ENCODE measurements at regions not wholly inside any gene's neighbourhood (a gene's known extent, or its start where the extent isn't known, plus 50 kb on each side); places are given as distances from the start of the nearest gene placed in this dataset.
A peak's percentile ranks its signal among the peaks of the same experiment; 100 is the strongest.
"Not testable (repeated sequence)": the region's sequence is repeated elsewhere in the genome, so short reads cannot be mapped to it uniquely, and the experiment has no call there.

- no peak for DNase-seq (ENCODE audit: low read depth in 2 of 3, low spot score in 2 of 3)
These were observed 122.2 kb upstream of the SP4 start for GRCh38 chr7:21305455-21306235.

GRCh38 chr7:21314954-21315353 is 112.9 kb upstream of the SP4 start:
- DNase-seq (ENCODE audit: low read depth in 2 of 3, low spot score in 2 of 3) = no peak

- DNase-seq (ENCODE audit: low read depth in 2 of 3, low spot score in 2 of 3) = no peak
These were observed 109.6 kb upstream of the SP4 start for GRCh38 chr7:21317966-21318915.

- no peak for DNase-seq (ENCODE audit: low read depth in 2 of 3, low spot score in 2 of 3)
These were observed 109.0 kb upstream of the SP4 start for GRCh38 chr7:21318916-21319270.

GRCh38 chr7:21326241-21326640 is 101.6 kb upstream of the SP4 start:
- no peak for DNase-seq (ENCODE audit: low read depth in 2 of 3, low spot score in 2 of 3)

GRCh38 chr7:21326921-21327320 is 101.0 kb upstream of the SP4 start:
- no peak for DNase-seq (ENCODE audit: low read depth in 2 of 3, low spot score in 2 of 3)

- no peak for DNase-seq (ENCODE audit: low read depth in 2 of 3, low spot score in 2 of 3)
These were observed 100.2 kb upstream of the SP4 start for GRCh38 chr7:21327422-21328409.

GRCh38 chr7:21330462-21331178 is 97.3 kb upstream of the SP4 start:
- DNase-seq (ENCODE audit: low read depth in 2 of 3, low spot score in 2 of 3) = no peak

GRCh38 chr7:21334906-21335305 is 93.0 kb upstream of the SP4 start:
- DNase-seq (ENCODE audit: low read depth in 2 of 3, low spot score in 2 of 3) = no peak

- DNase-seq (ENCODE audit: low read depth in 2 of 3, low spot score in 2 of 3) = no peak
These were observed 91.1 kb upstream of the SP4 start for GRCh38 chr7:21336743-21337142.

- DNase-seq (ENCODE audit: low read depth in 2 of 3, low spot score in 2 of 3) = peak in 2 of 3 experiments; percentile 26
These were observed 89.1 kb upstream of the SP4 start for GRCh38 chr7:21338728-21339164.

GRCh38 chr7:21344900-21345299 is 83.0 kb upstream of the SP4 start:
- not testable (repeated sequence) for DNase-seq (ENCODE audit: low read depth in 2 of 3, low spot score in 2 of 3)

GRCh38 chr7:21345361-21345760 is 82.5 kb upstream of the SP4 start:
- no peak for DNase-seq (ENCODE audit: low read depth in 2 of 3, low spot score in 2 of 3)

- no peak for DNase-seq (ENCODE audit: low read depth in 2 of 3, low spot score in 2 of 3)
These were observed 81.6 kb upstream of the SP4 start for GRCh38 chr7:21346297-21346696.

- no peak for DNase-seq (ENCODE audit: low read depth in 2 of 3, low spot score in 2 of 3)
These were observed 75.1 kb upstream of the SP4 start for GRCh38 chr7:21352540-21353387.

- DNase-seq (ENCODE audit: low read depth in 2 of 3, low spot score in 2 of 3) = no peak
These were observed 74.5 kb upstream of the SP4 start for GRCh38 chr7:21353388-21353780.

GRCh38 chr7:21354284-21354683 is 73.6 kb upstream of the SP4 start:
- no peak for DNase-seq (ENCODE audit: low read depth in 2 of 3, low spot score in 2 of 3)

GRCh38 chr7:21355406-21355874 is 72.4 kb upstream of the SP4 start:
- no peak for DNase-seq (ENCODE audit: low read depth in 2 of 3, low spot score in 2 of 3)

- no peak for DNase-seq (ENCODE audit: low read depth in 2 of 3, low spot score in 2 of 3)
These were observed 71.3 kb upstream of the SP4 start for GRCh38 chr7:21356616-21357015.
